OCI-M2 (cell line): ENCODE measurements at regions not wholly inside any gene's neighbourhood (a gene's known extent, or its start where the extent isn't known, plus 50 kb on each side); places are given as distances from the start of the nearest gene placed in this dataset.

Experiments used
- DNase-seq: peaks from one replicate; lab custom pipeline; 2025; ENCODE audit not compliant: unreplicated experiment; lab: John Stamatoyannopoulos, UW

GRCh38 chr3:72380711-72381493 is 467.3 kb downstream of the SHQ1 start:
- no peak for DNase-seq

- no peak for DNase-seq
Measured at GRCh38 chr3:72380193-72380592, 468.1 kb downstream of the SHQ1 start.

DNA sequence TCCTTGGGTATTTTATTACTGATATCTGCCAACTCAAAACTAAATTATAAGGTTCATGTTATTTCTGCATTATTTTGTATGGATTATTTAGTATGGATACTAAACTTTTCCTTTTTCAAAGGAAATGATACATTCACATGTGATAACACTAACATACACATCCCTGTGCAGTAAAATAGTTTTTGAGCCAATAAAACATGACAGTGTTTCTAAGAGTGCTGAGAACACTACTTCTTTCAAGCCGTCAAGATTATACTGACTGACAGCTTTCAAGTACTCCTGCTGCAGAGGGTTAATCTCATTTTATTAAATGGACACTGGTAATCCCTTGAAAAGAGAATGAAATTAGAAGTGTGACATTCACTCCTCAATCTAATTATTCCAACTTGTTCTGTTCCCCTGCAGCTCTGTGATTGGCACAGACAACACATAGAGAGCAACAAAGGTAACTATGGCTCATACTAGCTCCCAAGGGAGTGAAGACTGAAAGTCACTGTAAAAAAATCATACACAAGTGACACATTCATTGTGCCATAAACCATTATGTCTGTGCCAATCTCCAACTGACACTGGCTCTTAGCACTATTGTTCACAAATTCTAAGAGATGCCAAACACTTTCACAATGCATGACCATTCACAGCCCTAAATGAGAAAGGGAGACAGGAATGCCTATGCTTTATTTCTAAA is 468.6 kb downstream of the SHQ1 start:
- DNase-seq, result no peak

- DNase-seq, result no peak
Measured at GRCh38 chr3:72378287-72378686, 470.0 kb downstream of the SHQ1 start.

DNA sequence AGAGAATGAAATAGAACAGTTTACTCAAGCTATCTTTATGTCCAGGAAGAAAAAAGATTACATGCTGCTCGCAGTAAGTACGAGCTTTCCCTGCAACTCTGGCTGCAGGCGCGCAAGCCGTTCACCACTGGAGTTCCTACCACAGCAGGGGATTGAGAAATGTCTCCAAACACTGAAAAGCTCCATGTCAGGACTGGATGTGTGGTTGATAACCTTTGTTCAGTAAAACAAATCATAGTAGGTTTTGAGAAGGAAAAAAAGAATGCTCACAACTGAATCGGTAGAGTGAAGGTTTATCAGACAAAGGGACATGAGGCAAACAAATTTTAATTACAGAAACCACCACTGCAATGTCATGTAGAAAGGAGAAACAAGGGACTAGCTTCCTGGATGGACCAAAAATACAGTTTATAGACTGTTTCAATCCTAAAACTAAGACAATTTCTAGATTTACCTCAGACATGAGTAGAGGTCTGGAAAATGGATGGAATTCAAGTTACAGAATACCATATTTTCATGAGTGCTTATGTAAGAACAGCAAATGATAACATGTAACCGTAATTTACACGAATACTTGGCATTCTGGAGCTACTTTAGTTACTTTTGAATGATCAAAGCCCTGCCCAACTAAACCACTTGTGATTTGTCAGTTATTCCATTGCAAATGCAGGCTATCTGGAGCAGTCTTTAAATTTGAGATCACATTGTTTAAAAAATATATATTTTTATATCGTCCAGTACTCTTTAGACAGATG is 471.1 kb downstream of the SHQ1 start:
- DNase-seq, result no peak

- no peak for DNase-seq
Measured at GRCh38 chr3:72375237-72376076, 472.8 kb downstream of the SHQ1 start.

- no peak for DNase-seq
Measured at GRCh38 chr3:72373139-72373538, 475.1 kb downstream of the SHQ1 start.

DNA sequence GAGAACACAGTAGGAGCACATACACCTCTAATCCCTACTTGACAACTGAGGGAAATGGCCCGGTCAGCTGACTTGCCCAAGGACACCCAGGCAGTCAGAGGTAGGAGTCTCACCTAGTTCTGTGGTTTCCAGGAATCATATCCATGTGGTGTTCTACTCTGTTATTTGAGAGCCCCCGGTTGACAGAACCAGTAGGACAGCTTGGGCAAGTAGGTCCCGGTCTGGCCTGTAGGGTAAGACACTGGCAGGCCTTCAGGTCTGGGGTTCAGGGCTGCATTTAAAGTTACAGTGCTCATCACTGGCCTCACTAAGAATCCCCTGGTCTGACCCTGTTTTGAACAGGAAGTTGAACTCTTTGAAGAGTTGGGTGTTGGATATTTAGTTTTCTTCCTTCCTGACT is 476.1 kb downstream of the SHQ1 start:
- no peak for DNase-seq

DNA sequence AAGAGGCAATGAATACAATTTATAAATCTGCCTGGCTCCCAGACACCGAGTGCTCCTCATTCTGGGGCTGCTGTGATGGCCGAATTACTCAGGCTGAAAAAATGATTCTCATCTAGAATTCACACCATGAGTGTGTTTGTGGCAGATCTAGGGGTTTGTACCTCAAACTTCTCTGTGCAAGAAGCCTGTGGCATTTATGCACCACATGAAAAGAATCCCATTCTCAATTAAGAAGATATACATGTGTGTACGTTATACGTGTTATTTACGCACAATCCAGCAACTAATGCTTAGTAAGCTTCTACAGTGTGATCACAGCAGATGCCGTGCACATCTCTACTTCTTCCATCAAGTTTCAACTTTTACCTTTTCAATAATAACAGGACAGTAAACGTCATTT is 476.8 kb downstream of the SHQ1 start:
- no peak for DNase-seq

- no peak for DNase-seq
Measured at GRCh38 chr3:72370947-72371346, 477.3 kb downstream of the SHQ1 start.

DNA sequence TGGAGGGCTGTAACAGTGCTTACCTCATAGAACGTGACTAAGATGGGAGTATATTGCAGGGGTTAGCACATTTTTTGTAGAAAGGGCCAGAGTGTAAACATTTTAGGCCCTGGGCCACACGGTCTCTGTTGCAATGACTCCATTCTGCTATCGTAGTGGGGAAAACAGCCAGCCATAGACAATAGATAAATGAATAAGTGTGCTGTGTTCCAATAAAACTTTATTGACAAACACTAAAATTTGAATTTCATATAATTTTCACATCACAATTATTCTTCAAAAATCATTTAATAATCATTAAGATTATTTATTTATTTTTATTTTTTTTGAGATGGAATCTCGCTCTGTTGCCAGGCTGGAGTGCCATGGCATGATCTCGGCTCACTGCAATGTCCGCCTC is 478.6 kb downstream of the SHQ1 start:
- no peak for DNase-seq

GRCh38 chr3:72368331-72368975 is 479.8 kb downstream of the SHQ1 start:
- DNase-seq, result no peak

DNA sequence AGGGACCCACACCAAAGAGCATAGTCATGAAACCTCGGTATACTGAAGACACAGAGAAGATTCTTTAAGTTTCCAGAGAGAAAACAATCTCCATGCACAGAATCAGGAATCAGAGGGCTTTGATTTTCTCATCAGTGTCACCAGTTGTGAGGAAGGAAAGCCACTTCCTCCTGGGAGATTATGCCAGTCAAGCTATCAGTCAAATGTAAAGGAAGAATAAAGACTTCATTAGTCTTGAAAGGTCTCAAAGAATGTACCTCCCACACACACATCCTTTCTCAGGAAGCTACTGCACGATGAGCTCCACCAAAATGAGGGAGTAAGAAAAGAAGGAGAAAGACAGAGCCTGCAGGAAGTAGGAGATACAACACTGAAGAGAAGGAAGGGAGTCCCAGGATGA is 486.3 kb downstream of the SHQ1 start:
- no peak for DNase-seq

DNA sequence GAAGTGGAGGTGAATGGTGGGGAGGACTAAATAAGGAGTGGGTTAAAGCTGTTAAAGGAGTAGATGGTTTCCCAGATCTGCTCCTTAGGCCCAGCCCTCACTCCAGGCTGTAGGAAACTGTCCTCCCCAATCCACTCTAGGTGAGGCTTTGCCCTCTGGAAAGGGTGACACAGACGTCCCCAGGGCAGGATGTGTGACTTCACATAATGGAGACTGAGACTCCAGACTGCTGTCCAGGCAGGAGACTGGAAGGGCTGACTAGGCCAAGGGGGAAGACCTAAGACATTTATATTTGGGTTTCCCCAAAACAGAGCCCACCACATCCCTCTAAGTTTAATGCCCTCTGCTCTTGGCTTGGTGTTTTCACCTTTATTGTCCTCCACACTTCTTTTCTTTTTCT is 488.5 kb downstream of the SHQ1 start:
- no peak for DNase-seq

- no peak for DNase-seq
Measured at GRCh38 chr3:72355168-72355567, 493.1 kb downstream of the SHQ1 start.

- no peak for DNase-seq
Measured at GRCh38 chr3:72354486-72354885, 493.8 kb downstream of the SHQ1 start.

DNA sequence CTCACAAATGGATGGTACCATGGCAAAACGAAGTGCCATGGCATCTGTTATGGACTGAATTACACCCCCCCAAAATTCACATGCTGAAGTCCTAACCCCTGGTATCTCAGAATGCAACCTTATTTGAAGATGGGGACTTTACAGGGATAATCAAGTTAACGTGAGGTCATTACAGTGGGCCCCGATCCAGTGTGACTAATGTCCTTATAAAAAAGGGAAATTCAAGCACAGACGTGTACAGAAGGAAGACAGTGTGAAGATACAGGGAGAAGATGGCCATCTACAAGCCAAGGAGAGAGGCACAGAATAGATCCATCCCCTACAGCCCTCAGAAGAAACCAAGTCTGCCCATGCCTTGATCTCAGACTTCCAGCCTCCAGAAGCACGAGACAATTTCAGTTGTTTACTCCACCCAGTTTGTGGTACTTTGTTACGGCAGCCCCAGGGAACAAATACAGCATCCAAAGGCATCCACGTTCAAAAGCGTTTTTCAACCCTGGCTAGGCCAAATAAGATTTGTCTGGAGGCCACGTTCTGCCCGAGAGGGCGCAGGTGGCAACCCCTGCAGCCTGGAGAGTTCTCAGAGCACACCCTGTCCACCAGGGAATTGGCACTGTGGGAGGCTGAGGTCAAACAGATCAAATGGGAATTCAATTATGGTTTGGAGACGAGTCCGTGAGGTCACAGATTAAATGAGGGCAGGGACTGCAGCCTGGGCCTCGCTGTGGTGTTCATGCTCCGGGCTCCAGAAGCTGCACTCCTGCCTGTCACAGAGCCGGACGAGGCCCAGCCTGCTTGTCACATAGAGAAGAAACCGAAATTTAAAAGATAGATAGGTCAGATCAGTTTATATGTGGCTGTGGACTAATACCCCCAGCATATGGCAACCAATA is 494.8 kb downstream of the SHQ1 start:
- DNase-seq, result no peak

GRCh38 chr3:72352176-72352575 is 496.1 kb downstream of the SHQ1 start:
- DNase-seq, result no peak

DNA sequence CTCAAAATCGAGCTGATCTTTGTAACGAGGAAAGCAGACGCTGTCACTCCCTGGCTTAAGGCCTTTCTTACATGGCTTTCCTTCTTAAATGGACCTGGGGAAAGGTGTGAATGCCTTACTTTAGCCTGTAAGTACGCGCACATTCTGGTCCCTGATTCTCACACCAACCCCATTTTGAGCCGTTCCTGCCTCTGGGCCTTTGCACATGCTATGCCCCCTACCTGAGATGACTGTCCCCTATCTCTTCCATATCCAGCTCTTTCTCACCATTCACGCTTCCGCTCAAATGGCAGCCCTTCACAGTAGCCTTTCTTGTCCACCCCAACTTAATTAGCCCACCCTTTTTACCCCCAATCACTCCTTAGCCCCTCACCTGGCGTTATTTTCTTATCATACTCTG is 496.7 kb downstream of the SHQ1 start:
- no peak for DNase-seq
